Keratinocyte (primary cell): ENCODE measurements at regions not wholly inside any gene's neighbourhood (a gene's known extent, or its start where the extent isn't known, plus 50 kb on each side); places are given as distances from the start of the nearest gene placed in this dataset.

ENCODE experiments used
- DNase-seq: peaks from one replicate; pipeline ENCODE4 v3.0.0-alpha.2; 2011; ENCODE audit warnings: low read depth, missing footprints, low spot score
- FAIRE-seq: peaks from 2 replicates; lab custom pipeline; 2011; peaks lifted over from hg19 to GRCh38; lab: Jason Lieb, UNC
- H2AFZ ChIP-seq: 2 replicates; pipeline ENCODE4 v1.6.0; 2012; ENCODE audit warnings: low read length, control low read depth, inconsistent platforms; ENCODE audit not compliant: control insufficient read depth
- H3K27ac ChIP-seq: 2 replicates; pipeline ENCODE4 v1.5.1; 2011; ENCODE audit warnings: low read length; ENCODE audit not compliant: control insufficient read depth, insufficient read depth
- H3K27me3 ChIP-seq: 3 replicates; pipeline ENCODE4 v1.6.0; 2011; ENCODE audit warnings: low read length; ENCODE audit not compliant: control insufficient read depth, insufficient read depth; ENCODE audit errors: extremely low read depth
- H3K36me3 ChIP-seq, 2 experiments: 2 replicates in 1 of 2; 3 replicates in 1 of 2; pipeline ENCODE4 v1.5.1; 2011; ENCODE audit warnings: low read length in 2 of 2, mild to moderate bottlenecking in 1 of 2; ENCODE audit not compliant: control insufficient read depth in 2 of 2, insufficient read depth in 2 of 2; ENCODE audit errors: extremely low read depth in 1 of 2
- H3K4me1 ChIP-seq: 3 replicates; pipeline ENCODE4 v1.5.1; 2011; ENCODE audit warnings: low read length; ENCODE audit not compliant: control insufficient read depth, insufficient read depth; ENCODE audit errors: extremely low read depth
- H3K4me2 ChIP-seq: 3 replicates; pipeline ENCODE4 v1.6.0; 2011; ENCODE audit warnings: low read depth, low read length; ENCODE audit not compliant: control insufficient read depth, insufficient read depth; ENCODE audit errors: extremely low read depth
- H3K4me3 ChIP-seq, 3 experiments: fragments of 200-600 bp in 1 of 3; sonication (generic) in 1 of 3; 2 replicates in 2 of 3; 3 replicates in 1 of 3; pipeline ENCODE4 v1.5.1; 2011 to 2016; ENCODE audit warnings: low read length in 3 of 3, mild to moderate bottlenecking in 3 of 3, control low read depth in 2 of 3, inconsistent platforms in 1 of 3, low read depth in 1 of 3, mixed read lengths in 1 of 3, mixed run types in 1 of 3, moderate library complexity in 1 of 3; ENCODE audit not compliant: control insufficient read depth in 2 of 3, insufficient read depth in 2 of 3; ENCODE audit errors: extremely low read depth in 1 of 3
- H3K79me2 ChIP-seq: 2 replicates; pipeline ENCODE4 v1.6.0; 2012; ENCODE audit warnings: low read length; ENCODE audit not compliant: control insufficient read depth, insufficient read depth
- H3K9ac ChIP-seq: 3 replicates; pipeline ENCODE4 v1.6.0; 2011; ENCODE audit warnings: low read length; ENCODE audit not compliant: control insufficient read depth, insufficient read depth; ENCODE audit errors: extremely low read depth
- H3K9me1 ChIP-seq: 3 replicates; pipeline ENCODE4 v1.6.0; 2011; ENCODE audit warnings: low read length; ENCODE audit not compliant: control insufficient read depth, insufficient read depth; ENCODE audit errors: extremely low read depth
- H3K9me3 ChIP-seq: 2 replicates; pipeline ENCODE4 v1.5.1; 2012; ENCODE audit warnings: low read depth, low read length; ENCODE audit not compliant: control insufficient read depth
- H4K20me1 ChIP-seq: 3 replicates; pipeline ENCODE4 v1.6.0; 2011; ENCODE audit warnings: low read length; ENCODE audit not compliant: control insufficient read depth, insufficient read depth; ENCODE audit errors: extremely low read depth
- CTCF ChIP-seq, 3 experiments: IDR thresholded peaks in 1 of 3; conservative IDR thresholded peaks in 1 of 3; optimal IDR thresholded peaks in 1 of 3; 2 replicates in 2 of 3; 3 replicates in 1 of 3; pipeline versions ENCODE3 to v1.5.1; 2011; ENCODE audit warnings: low read length in 3 of 3, mild to moderate bottlenecking in 3 of 3, moderate library complexity in 2 of 3, control low read depth in 1 of 3, inconsistent platforms in 1 of 3; ENCODE audit not compliant: insufficient read depth in 2 of 3; ENCODE audit errors: extremely low read depth in 1 of 3
- EZH2 ChIP-seq: IDR thresholded peaks from one replicate; pipeline ENCODE4 v1.6.1; 2012; ENCODE audit warnings: inconsistent platforms, mild to moderate bottlenecking, low read length, moderate library complexity
- dilution Hi-C: fragments of 300-500 bp; cut with MboI; formaldehyde crosslinking; loops from one replicate; pipeline ENCODE4 v1.7.0; 2020; ENCODE audit warnings: low sequenced_read_pairs; ENCODE audit not compliant: extremely low pct_ligation_motif_present

GRCh38 chr1:239282411-239282810, 104.0 kb upstream of the CHRM3 start:
- Histone ChIP-seq H3K9ac (no peak overlapping the region), H3K9me1 (no peaks in the 10 kb centered on the region), H3K9me3 (no peaks in the 10 kb centered on the region), H3K27me3 (no peaks in the 10 kb centered on the region), H3K79me2 (no peaks in the 10 kb centered on the region), H3K4me3 (no peak overlapping the region), H3K36me3 (no peaks in the 10 kb centered on the region), H3K4me1 (no peaks in the 10 kb centered on the region), H3K27ac (no peak overlapping the region), H4K20me1 (no peaks in the 10 kb centered on the region), H2AFZ (no peak overlapping the region), H3K4me2 (no peak overlapping the region)
- TF ChIP-seq CTCF (optimal IDR thresholded peaks at IDR 0.05 in 1 of 3, IDR thresholded peaks at IDR 0.05 in 1 of 3, conservative IDR thresholded peaks at IDR 0.05 in 1 of 3; ENCODE audit: extremely low read depth in 1 of 3, insufficient read depth in 2 of 3, low read length in 3 of 3): no peak
- TF ChIP-seq EZH2: no peak
- DNase-seq: no peak
- no peak for FAIRE-seq
- dilution Hi-C loops: no loop called here

GRCh38 chr1:239276051-239276450, 110.3 kb upstream of the CHRM3 start:
- Histone ChIP-seq H3K36me3 (no peaks in the 10 kb centered on the region), H3K9ac (no peak overlapping the region), H4K20me1 (no peaks in the 10 kb centered on the region), H3K27ac (no peak overlapping the region), H3K9me1 (no peaks in the 10 kb centered on the region), H2AFZ (no peak overlapping the region), H3K4me1 (no peaks in the 10 kb centered on the region), H3K4me3 (no peak overlapping the region), H3K4me2 (no peak overlapping the region), H3K9me3 (no peaks in the 10 kb centered on the region), H3K79me2 (no peaks in the 10 kb centered on the region), H3K27me3 (no peaks in the 10 kb centered on the region)
- dilution Hi-C loops: no loop called here
- no peak for DNase-seq
- FAIRE-seq: no peak
- TF ChIP-seq EZH2 (no peak), CTCF (optimal IDR thresholded peaks at IDR 0.05 in 1 of 3, IDR thresholded peaks at IDR 0.05 in 1 of 3, conservative IDR thresholded peaks at IDR 0.05 in 1 of 3; ENCODE audit: extremely low read depth in 1 of 3, insufficient read depth in 2 of 3, low read length in 3 of 3) (no peak)
